Naive thymus-derived CD4-positive, alpha-beta T cell (primary cell): ENCODE measurements at regions not wholly inside any gene's neighbourhood (a gene's known extent, or its start where the extent isn't known, plus 50 kb on each side); places are given as distances from the start of the nearest gene placed in this dataset.
A peak's percentile ranks its signal among the peaks of the same experiment; 100 is the strongest.

Experiments used
- ATAC-seq: fragments of 150-1000 bp; cut with Tn5 transposase; 2 replicates; pipeline ENCODE4 v1.10.0; 2021; ENCODE audit warnings: mild to moderate bottlenecking, moderate library complexity
- CTCF ChIA-PET: fragments of 350-600 bp; sonication (Branson Sonifier 250); formaldehyde crosslinking; loops from one replicate; lab custom pipeline; 2021; ENCODE audit warnings: antibody characterized with exemption; lab: Charles Lee
- POLR2A ChIA-PET: fragments of 350-600 bp; sonication (Branson Sonifier 250); formaldehyde crosslinking; loops from one replicate; lab custom pipeline; 2021; ENCODE audit warnings: antibody characterized with exemption, inconsistent platforms; lab: Charles Lee
- DNase-seq, 9 donors: peaks; one replicate each; pipeline versions ENCODE4 v3.0.0 to v3.0.0-alpha.2; 2020 to 2022; ENCODE audit warnings: mixed read lengths in 1 of 9
- H3K27ac ChIP-seq: one replicate; pipeline ENCODE4 v1.7.0; 2013; ENCODE audit warnings: mild to moderate bottlenecking, low read depth, low read length, moderate library complexity
- H3K27me3 ChIP-seq, 2 donors: one replicate each; pipeline ENCODE4 v1.7.0; 2013; ENCODE audit warnings: low read length in 2 of 2, mild to moderate bottlenecking in 2 of 2, moderate library complexity in 2 of 2; ENCODE audit not compliant: control insufficient read depth in 2 of 2, insufficient read depth in 2 of 2
- H3K36me3 ChIP-seq, 3 experiments: 1 replicate in 2 of 3; 2 replicates in 1 of 3; pipeline ENCODE4 v1.7.0; 2013; ENCODE audit warnings: low read length in 3 of 3, mild to moderate bottlenecking in 3 of 3, moderate library complexity in 1 of 3; ENCODE audit not compliant: insufficient read depth in 3 of 3, control insufficient read depth in 2 of 3
- H3K4me1 ChIP-seq, 2 donors: one replicate each; pipeline ENCODE4 v1.7.0; 2013; ENCODE audit warnings: low read length in 2 of 2, mild to moderate bottlenecking in 2 of 2, moderate library complexity in 1 of 2; ENCODE audit not compliant: control insufficient read depth in 2 of 2, insufficient read depth in 2 of 2
- H3K4me3 ChIP-seq: 2 replicates; pipeline ENCODE4 v1.7.0; 2013; ENCODE audit warnings: mild to moderate bottlenecking, low read length
- H3K9me3 ChIP-seq, 3 experiments: 1 replicate in 2 of 3; 2 replicates in 1 of 3; pipeline ENCODE4 v1.7.0; 2013; ENCODE audit warnings: low read length in 3 of 3; ENCODE audit not compliant: control insufficient read depth in 2 of 3
- H3K27ac Mint-ChIP-seq, 9 donors: one replicate each; pipeline ENCODE4 v1.8.0; 2020 to 2022; ENCODE audit warnings: mixed read lengths in 9 of 9, mild to moderate bottlenecking in 8 of 9, moderate library complexity in 5 of 9, inconsistent platforms in 2 of 9
- H3K27me3 Mint-ChIP-seq, 5 donors: one replicate each; pipeline ENCODE4 v1.8.0; 2021 to 2022; ENCODE audit warnings: mixed read lengths in 5 of 5, mild to moderate bottlenecking in 1 of 5
- H3K36me3 Mint-ChIP-seq, 5 donors: one replicate each; pipeline ENCODE4 v1.8.0; 2020 to 2022; ENCODE audit warnings: mixed read lengths in 5 of 5, mild to moderate bottlenecking in 3 of 5, inconsistent platforms in 1 of 5
- H3K4me1 Mint-ChIP-seq, 7 donors: one replicate each; pipeline ENCODE4 v1.8.0; 2020 to 2022; ENCODE audit warnings: mixed read lengths in 7 of 7, mild to moderate bottlenecking in 3 of 7, inconsistent platforms in 1 of 7
- H3K4me3 Mint-ChIP-seq, 10 donors: one replicate each; pipeline ENCODE4 v1.8.0; 2020 to 2022; ENCODE audit warnings: mild to moderate bottlenecking in 10 of 10, mixed read lengths in 10 of 10, moderate library complexity in 6 of 10, inconsistent platforms in 2 of 10
- H3K9me3 Mint-ChIP-seq, 11 donors: one replicate each; pipeline ENCODE4 v1.8.0; 2020 to 2022; ENCODE audit warnings: mixed read lengths in 11 of 11, mild to moderate bottlenecking in 4 of 11, inconsistent platforms in 1 of 11, moderate library complexity in 1 of 11
- intact Hi-C, 2 donors: fragments of 100-400 bp; cut with micrococcal nuclease; formaldehyde crosslinking; loops; one replicate each; pipeline ENCODE4 v1.15.1; 2023

GRCh38 chr3:178127221-178127620 is 409.0 kb upstream of the KCNMB2 start:
- ChIA-PET CTCF (interaction anchor here (0.7 kb wide), 1 partner anchor 1277 kb away, joined by 5 read pairs; no protein-coding TSS in a partner anchor), POLR2A (no interaction called here)
- Histone ChIP-seq H3K27ac (no peak overlapping the region), H3K36me3 (no peaks in the 10 kb centered on the region), H3K9me3 (no peaks in the 10 kb centered on the region), H3K27me3 (no peaks in the 10 kb centered on the region), H3K4me1 (no peaks in the 10 kb centered on the region), H3K4me3 (no peak overlapping the region)
- Mint-ChIP-seq H3K27ac (peak overlapping the region in 1 of 9 donors; percentile 30), H3K27me3 (no peaks in the 10 kb centered on the region), H3K4me1 (peaks cover 0 to 5% (median 0%) of the 10 kb centered on the region in 7 donors), H3K36me3 (no peaks in the 10 kb centered on the region), H3K9me3 (peaks cover 0 to 5% (median 0%) of the 10 kb centered on the region in 11 donors), H3K4me3 (no peak overlapping the region)
- intact Hi-C loops: no loop called here
- no peak for ATAC-seq
- no peak for DNase-seq

DNA sequence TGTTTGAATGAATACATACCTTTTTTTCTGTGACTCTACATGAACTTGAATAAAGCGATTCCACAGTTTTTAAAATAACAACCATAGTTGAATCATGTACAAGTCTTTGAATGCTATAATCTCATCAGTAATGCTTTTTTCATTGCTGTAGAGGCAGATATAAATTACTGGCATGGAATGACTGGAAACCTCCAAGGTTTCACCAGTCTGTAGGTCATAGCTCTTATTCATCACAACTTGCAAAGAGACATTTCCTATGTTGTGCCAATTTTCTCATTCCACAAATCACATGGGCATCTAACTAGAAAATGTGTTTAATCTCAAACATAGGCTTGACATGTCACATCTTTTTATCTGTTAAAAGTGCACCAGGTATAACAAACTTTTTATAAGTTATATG is 407.1 kb upstream of the KCNMB2 start:
- Mint-ChIP-seq H3K4me3 (no peak overlapping the region), H3K27me3 (no peaks in the 10 kb centered on the region), H3K9me3 (peaks cover 0 to 5% (median 0%) of the 10 kb centered on the region in 11 donors), H3K4me1 (peaks cover 0 to 5% (median 0%) of the 10 kb centered on the region in 7 donors), H3K27ac (no peak overlapping the region), H3K36me3 (no peaks in the 10 kb centered on the region)
- Histone ChIP-seq H3K9me3 (no peaks in the 10 kb centered on the region), H3K4me1 (no peaks in the 10 kb centered on the region), H3K27ac (no peak overlapping the region), H3K36me3 (no peaks in the 10 kb centered on the region), H3K27me3 (no peaks in the 10 kb centered on the region), H3K4me3 (no peak overlapping the region)
- no peak for ATAC-seq
- ChIA-PET CTCF (no interaction called here), POLR2A (no interaction called here)
- intact Hi-C loops: no loop called here
- no peak for DNase-seq

GRCh38 chr3:178131801-178132200 is 404.4 kb upstream of the KCNMB2 start:
- H3K9me3 Mint-ChIP-seq: peaks cover 0 to 8% (median 0%) of the 10 kb centered on the region in 11 donors
- DNase-seq: no peak
- no peaks in the 10 kb centered on the region for H3K4me1 Mint-ChIP-seq
- Histone ChIP-seq H3K9me3 (no peaks in the 10 kb centered on the region), H3K27ac (no peak overlapping the region), H3K27me3 (no peaks in the 10 kb centered on the region), H3K4me1 (no peaks in the 10 kb centered on the region), H3K4me3 (no peak overlapping the region), H3K36me3 (no peaks in the 10 kb centered on the region)
- intact Hi-C loops: no loop called here
- ChIA-PET POLR2A (no interaction called here), CTCF (no interaction called here)
- H3K4me3 Mint-ChIP-seq: no peak overlapping the region
- H3K27ac Mint-ChIP-seq: no peak overlapping the region
- H3K36me3 Mint-ChIP-seq: peaks cover 0 to 3% (median 0%) of the 10 kb centered on the region in 5 donors
- ATAC-seq: no peak
- H3K27me3 Mint-ChIP-seq: peaks cover 0 to 3% (median 0%) of the 10 kb centered on the region in 5 donors

DNA sequence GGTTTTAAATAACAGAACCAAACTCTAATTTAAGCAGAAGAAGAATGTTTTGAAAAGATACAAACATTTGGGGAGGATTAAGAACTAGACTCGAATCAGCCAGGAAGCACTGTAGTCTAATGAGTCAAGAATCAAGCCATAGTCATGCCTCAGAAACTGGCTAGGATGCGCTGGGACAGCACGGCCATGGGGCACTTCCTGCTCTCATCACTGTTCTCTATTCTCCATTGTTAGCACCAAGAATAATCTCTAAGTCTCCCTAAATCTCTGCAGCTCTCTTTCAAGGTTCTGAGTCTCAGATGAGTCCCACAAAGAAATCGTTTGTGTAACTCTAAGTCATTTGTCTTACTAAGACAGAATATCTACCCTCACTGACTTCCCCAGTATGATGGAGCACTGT is 399.0 kb upstream of the KCNMB2 start:
- ChIA-PET CTCF (interaction anchor here (0.6 kb wide), 1 partner anchor 750 kb away, joined by 5 read pairs; no protein-coding TSS in a partner anchor), POLR2A (no interaction called here)
- ATAC-seq (no peak), DNase-seq (no peak)
- H3K9me3 Mint-ChIP-seq: peaks cover 0 to 10% (median 1%) of the 10 kb centered on the region in 11 donors
- no peaks in the 10 kb centered on the region for H3K4me1 ChIP-seq
- H3K36me3 Mint-ChIP-seq: peaks cover 0 to 3% (median 0%) of the 10 kb centered on the region in 5 donors
- intact Hi-C loops: no loop called here
- no peaks in the 10 kb centered on the region for H3K27me3 ChIP-seq
- H3K27me3 Mint-ChIP-seq: peaks cover 0 to 3% (median 0%) of the 10 kb centered on the region in 5 donors
- peaks cover 0 to 1% (median 0%) of the 10 kb centered on the region in 7 donors for H3K4me1 Mint-ChIP-seq
- H3K4me3 Mint-ChIP-seq: no peak overlapping the region
- H3K27ac Mint-ChIP-seq: peak overlapping the region in 1 of 9 donors; percentile 5
- no peaks in the 10 kb centered on the region for H3K36me3 ChIP-seq
- no peaks in the 10 kb centered on the region for H3K9me3 ChIP-seq
- H3K4me3 ChIP-seq: no peak overlapping the region
- no peak overlapping the region for H3K27ac ChIP-seq

DNA sequence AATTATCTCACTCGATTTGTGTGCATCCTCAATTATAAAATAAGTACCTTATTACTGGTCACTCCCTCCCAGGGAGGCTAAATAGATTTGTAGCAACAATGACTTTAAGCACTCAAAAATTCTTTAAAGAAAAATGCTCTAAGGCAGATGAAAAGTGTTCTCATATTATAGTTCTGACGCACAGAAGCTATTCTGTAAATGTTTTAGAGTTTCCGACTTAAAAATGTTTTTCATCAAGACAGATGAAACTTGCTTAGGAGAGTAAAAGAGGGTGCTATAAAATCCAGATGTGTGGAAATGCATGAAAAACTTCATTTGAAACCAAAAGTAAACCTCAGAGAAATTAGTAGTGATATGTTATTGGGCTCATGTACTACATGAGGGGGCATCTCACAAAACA is 398.4 kb upstream of the KCNMB2 start:
- Histone ChIP-seq H3K36me3 (no peaks in the 10 kb centered on the region), H3K27me3 (no peaks in the 10 kb centered on the region), H3K27ac (no peak overlapping the region), H3K4me3 (no peak overlapping the region), H3K9me3 (no peaks in the 10 kb centered on the region), H3K4me1 (no peaks in the 10 kb centered on the region)
- Mint-ChIP-seq H3K27me3 (peaks cover 0 to 3% (median 0%) of the 10 kb centered on the region in 5 donors), H3K9me3 (peaks cover 0 to 10% (median 1%) of the 10 kb centered on the region in 11 donors), H3K36me3 (peaks cover 0 to 3% (median 0%) of the 10 kb centered on the region in 5 donors), H3K27ac (no peak overlapping the region), H3K4me1 (peaks cover 0 to 1% (median 0%) of the 10 kb centered on the region in 7 donors), H3K4me3 (no peak overlapping the region)
- no peak for DNase-seq
- ChIA-PET CTCF (interaction anchor here (0.6 kb wide), 1 partner anchor 751 kb away, joined by 5 read pairs; no protein-coding TSS in a partner anchor), POLR2A (no interaction called here)
- intact Hi-C loops: no loop called here
- ATAC-seq: no peak

GRCh38 chr3:178139116-178139515 is 397.1 kb upstream of the KCNMB2 start:
- no peak overlapping the region for H3K27ac Mint-ChIP-seq
- peaks cover 0 to 1% (median 0%) of the 10 kb centered on the region in 7 donors for H3K4me1 Mint-ChIP-seq
- Histone ChIP-seq H3K4me1 (no peaks in the 10 kb centered on the region), H3K36me3 (no peaks in the 10 kb centered on the region), H3K27me3 (no peaks in the 10 kb centered on the region), H3K9me3 (no peaks in the 10 kb centered on the region), H3K4me3 (no peak overlapping the region), H3K27ac (no peak overlapping the region)
- peaks cover 0 to 10% (median 1%) of the 10 kb centered on the region in 11 donors for H3K9me3 Mint-ChIP-seq
- POLR2A ChIA-PET: no interaction called here
- H3K4me3 Mint-ChIP-seq: no peak overlapping the region
- ATAC-seq: no peak
- CTCF ChIA-PET: no interaction called here
- intact Hi-C loops: no loop called here
- H3K27me3 Mint-ChIP-seq: peaks cover 0 to 3% (median 0%) of the 10 kb centered on the region in 5 donors
- no peak for DNase-seq
- peaks cover 0 to 3% (median 0%) of the 10 kb centered on the region in 5 donors for H3K36me3 Mint-ChIP-seq
